ENCODE measurements at regions not wholly inside any gene's neighbourhood (a gene's known extent, or its start where the extent isn't known, plus 50 kb on each side); places are given as distances from the start of the nearest gene placed in this dataset.

DNA sequence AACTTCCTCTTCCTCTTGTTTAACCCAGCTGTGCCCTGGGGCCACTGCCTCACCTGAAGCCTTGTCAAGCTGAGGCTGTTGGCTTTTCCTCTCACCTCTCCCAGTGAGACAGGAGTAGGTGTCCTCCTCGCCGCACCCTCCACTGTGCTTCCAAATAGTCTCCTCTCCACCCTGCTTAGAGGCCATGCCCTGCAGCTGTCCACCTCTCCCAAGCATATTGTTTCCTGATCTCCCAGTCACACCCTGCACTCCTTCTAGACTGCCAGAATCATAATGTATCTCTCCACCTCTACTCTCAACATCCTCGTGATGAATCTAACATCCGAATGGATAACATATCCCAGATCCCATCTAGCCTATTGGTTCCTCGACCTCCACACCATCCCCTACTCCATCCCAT, 196.3 kb upstream of the GHITM start:
- H3K27ac Mint-ChIP-seq (ENCODE audit: low read depth): no peak overlapping the region
- ATAC-seq (replicated peaks; ENCODE audit: extremely low read depth, poor library complexity, severe bottlenecking) (no peak), DNase-seq (ENCODE audit: low spot score in 2 of 2) (no peak)
- H3K9me3 Mint-ChIP-seq: no peaks in the 10 kb centered on the region
- no peaks in the 10 kb centered on the region for H3K36me3 Mint-ChIP-seq (ENCODE audit: insufficient read depth)
- H3K4me1 Mint-ChIP-seq: no peaks in the 10 kb centered on the region
- H3K27me3 Mint-ChIP-seq: peaks cover 33% of the 10 kb centered on the region
- no peak overlapping the region for H3K4me3 Mint-ChIP-seq

DNA sequence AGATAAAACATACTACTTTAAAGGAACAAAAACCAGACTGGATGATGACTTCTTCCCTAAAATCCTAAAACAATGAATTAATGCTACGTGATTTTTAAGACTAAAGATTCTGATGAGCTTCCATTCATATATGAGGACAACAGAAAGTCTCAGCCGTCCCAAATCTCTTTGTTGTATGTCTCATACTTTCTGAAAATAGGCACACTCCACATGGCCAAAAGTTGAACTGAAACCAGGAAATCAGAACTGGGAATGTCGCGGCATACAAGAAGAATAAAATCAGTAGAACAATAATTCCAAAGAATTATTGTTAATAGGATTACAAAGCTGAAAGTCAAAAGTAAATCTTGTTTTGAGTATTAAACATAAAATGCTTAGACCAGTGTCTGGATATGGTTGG, 195.4 kb upstream of the GHITM start:
- Mint-ChIP-seq H3K27me3 (peaks cover 38% of the 10 kb centered on the region), H3K4me1 (no peaks in the 10 kb centered on the region), H3K4me3 (no peak overlapping the region), H3K9me3 (no peaks in the 10 kb centered on the region), H3K27ac (ENCODE audit: low read depth) (no peak overlapping the region), H3K36me3 (ENCODE audit: insufficient read depth) (no peaks in the 10 kb centered on the region)
- no peak for ATAC-seq (replicated peaks; ENCODE audit: extremely low read depth, poor library complexity, severe bottlenecking)
- no peak for DNase-seq (ENCODE audit: low spot score in 2 of 2)

DNA sequence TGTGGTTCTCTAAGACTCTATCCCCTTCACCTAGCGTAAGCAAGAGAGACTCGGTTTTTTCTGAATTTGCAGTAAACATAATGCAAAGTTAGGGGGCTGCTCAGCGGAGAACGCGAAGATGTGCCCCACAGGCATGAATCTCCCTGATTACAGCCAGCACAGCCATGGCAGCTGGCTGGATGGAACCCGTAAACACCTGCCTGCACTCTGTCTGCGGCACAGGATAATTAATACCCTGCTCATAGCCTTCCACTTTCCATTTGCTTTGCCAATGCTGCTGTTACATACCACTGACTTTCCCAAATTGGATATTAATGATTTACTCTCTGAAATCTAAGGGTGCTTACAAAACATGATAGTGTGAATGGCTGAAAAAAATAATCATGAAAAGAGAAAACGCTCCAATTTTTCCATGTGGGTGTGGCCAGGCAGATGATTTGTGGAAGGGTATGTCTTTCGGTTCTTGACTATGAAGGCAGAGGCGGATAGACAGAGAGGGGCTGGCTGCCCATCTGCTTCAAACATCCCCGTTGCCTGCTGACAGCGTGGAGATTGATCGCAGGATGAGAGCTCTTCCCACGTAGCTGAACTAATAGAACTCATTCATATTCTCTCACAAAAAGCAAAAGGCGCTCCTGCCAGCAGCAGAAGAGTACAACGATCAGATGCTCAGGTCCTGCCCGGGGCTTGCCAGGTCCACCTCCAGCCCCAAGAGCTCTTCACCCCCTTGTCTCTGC, 193.2 kb upstream of the GHITM start:
- Mint-ChIP-seq H3K27me3 (peaks cover 44% of the 10 kb centered on the region), H3K4me1 (no peaks in the 10 kb centered on the region), H3K4me3 (no peak overlapping the region), H3K36me3 (ENCODE audit: insufficient read depth) (no peaks in the 10 kb centered on the region), H3K9me3 (no peaks in the 10 kb centered on the region), H3K27ac (ENCODE audit: low read depth) (no peak overlapping the region)
- no peak for ATAC-seq (replicated peaks; ENCODE audit: extremely low read depth, poor library complexity, severe bottlenecking)
- no peak for DNase-seq (ENCODE audit: low spot score in 2 of 2)

DNA sequence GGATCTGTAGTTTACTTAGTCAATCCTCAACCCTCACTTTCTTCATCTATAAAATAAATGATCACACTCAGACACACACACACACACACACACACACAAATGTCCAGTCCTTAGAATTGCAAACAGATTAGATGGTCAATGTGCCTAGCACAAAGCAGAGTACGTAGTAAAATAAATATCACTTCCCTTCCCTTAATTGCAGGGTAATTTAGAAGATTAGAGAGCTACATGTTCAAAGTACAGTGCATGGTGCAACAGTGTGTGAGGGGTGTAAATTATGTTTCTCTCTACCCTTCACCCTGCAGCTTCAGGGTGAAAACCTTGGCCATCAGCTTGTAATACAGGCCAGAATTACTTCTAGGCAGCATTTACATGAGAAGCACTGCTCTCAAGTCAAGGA, 187.0 kb upstream of the GHITM start:
- Mint-ChIP-seq H3K4me1 (no peaks in the 10 kb centered on the region), H3K27ac (ENCODE audit: low read depth) (no peak overlapping the region)

DNA sequence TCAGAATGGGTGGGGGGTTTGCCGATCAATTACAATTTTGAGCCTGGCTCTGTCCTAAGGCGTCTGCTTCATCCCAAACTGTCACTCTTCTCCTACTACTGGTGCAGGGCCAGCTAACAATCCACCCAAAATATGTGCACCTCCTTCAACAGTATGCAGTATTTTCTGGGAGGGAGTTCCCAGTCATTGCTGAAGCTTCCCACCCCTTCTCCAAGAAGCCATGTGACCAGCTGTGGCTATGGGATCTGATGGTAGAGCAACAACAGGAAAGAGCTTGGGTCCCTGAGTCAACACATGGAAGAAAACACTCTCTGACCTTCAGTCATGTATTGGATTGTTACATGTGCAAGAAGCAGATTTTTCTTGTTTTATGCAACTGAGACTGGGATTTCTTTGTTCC, 185.7 kb upstream of the GHITM start:
- Mint-ChIP-seq H3K36me3 (ENCODE audit: insufficient read depth) (peaks cover 1% of the 10 kb centered on the region), H3K4me3 (no peak overlapping the region), H3K27me3 (peaks cover 40% of the 10 kb centered on the region), H3K4me1 (no peaks in the 10 kb centered on the region), H3K27ac (ENCODE audit: low read depth) (no peak overlapping the region), H3K9me3 (no peaks in the 10 kb centered on the region)
- DNase-seq (ENCODE audit: low spot score in 2 of 2) (no peak), ATAC-seq (replicated peaks; ENCODE audit: extremely low read depth, poor library complexity, severe bottlenecking) (no peak)

More for the DNA sequence above, 187.0 kb upstream of the GHITM start:
- DNase-seq (ENCODE audit: low spot score in 2 of 2) (no peak), ATAC-seq (replicated peaks; ENCODE audit: extremely low read depth, poor library complexity, severe bottlenecking) (no peak)
- Mint-ChIP-seq H3K4me3 (no peak overlapping the region), H3K9me3 (no peaks in the 10 kb centered on the region), H3K36me3 (ENCODE audit: insufficient read depth) (peaks cover 1% of the 10 kb centered on the region), H3K27me3 (peaks cover 48% of the 10 kb centered on the region)

DNA sequence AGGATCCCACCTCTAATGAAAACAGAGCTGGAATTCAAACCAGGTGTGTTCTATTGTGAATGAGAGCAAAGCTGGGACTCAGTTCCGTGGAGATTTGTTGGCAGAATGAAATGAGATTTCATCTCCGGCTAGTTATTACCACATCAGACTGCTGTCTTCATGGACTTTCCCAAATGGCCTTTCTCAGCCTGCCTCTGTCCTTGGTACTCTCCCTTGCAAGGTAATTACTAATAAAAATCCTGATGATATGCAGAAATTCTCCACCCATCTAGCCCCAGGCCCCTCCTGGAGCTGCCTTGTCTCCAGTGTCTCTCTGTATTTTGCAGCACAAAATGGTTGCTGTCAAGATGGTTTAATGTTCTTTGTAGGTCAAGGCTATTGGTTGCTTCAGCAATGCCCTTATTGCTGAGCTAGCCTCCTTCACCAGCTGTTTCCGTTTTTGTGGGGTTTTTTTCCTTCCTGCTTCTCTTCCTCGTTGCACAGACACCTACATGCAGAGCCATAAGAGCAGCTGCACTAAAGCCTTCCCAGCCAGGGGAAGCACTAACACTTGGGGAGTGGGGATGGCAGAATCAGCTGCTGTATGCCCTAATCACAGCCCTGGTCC, 185.0 kb upstream of the GHITM start:
- Mint-ChIP-seq H3K4me3 (no peak overlapping the region), H3K4me1 (no peaks in the 10 kb centered on the region)
- no peak for ATAC-seq (replicated peaks; ENCODE audit: extremely low read depth, poor library complexity, severe bottlenecking)

DNA sequence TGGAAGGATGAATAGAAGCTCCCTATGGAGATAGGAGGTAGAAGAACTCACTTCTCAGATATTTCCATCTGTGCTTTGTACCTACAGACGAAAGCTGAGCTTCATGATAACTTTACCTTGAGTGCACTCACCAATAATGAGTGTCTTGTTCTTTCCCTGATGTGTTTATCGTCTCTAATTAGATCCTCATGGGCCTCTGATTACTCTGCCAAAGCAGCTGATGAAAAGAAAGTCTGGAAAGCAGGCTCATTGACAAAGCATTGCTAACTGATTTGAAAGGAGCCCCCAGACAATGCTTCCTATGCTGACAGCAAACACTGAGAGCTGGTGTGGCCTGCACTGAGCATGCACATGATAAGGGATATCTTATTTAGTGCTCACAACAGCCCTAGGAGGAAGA, 183.9 kb upstream of the GHITM start:
- H3K4me1 Mint-ChIP-seq: no peaks in the 10 kb centered on the region
- H3K36me3 Mint-ChIP-seq (ENCODE audit: insufficient read depth): peaks cover 3% of the 10 kb centered on the region
- ATAC-seq (replicated peaks; ENCODE audit: extremely low read depth, poor library complexity, severe bottlenecking): no peak
- H3K27ac Mint-ChIP-seq (ENCODE audit: low read depth): no peak overlapping the region
- peaks cover 31% of the 10 kb centered on the region for H3K27me3 Mint-ChIP-seq
- H3K4me3 Mint-ChIP-seq: no peak overlapping the region
- no peak for DNase-seq (ENCODE audit: low spot score in 2 of 2)
- H3K9me3 Mint-ChIP-seq: no peaks in the 10 kb centered on the region

More for the DNA sequence above, 185.0 kb upstream of the GHITM start:
- no peak for DNase-seq (ENCODE audit: low spot score in 2 of 2)
- H3K36me3 Mint-ChIP-seq (ENCODE audit: insufficient read depth): peaks cover 1% of the 10 kb centered on the region
- H3K27ac Mint-ChIP-seq (ENCODE audit: low read depth): no peak overlapping the region
- H3K27me3 Mint-ChIP-seq: peaks cover 33% of the 10 kb centered on the region
- no peaks in the 10 kb centered on the region for H3K9me3 Mint-ChIP-seq

DNA sequence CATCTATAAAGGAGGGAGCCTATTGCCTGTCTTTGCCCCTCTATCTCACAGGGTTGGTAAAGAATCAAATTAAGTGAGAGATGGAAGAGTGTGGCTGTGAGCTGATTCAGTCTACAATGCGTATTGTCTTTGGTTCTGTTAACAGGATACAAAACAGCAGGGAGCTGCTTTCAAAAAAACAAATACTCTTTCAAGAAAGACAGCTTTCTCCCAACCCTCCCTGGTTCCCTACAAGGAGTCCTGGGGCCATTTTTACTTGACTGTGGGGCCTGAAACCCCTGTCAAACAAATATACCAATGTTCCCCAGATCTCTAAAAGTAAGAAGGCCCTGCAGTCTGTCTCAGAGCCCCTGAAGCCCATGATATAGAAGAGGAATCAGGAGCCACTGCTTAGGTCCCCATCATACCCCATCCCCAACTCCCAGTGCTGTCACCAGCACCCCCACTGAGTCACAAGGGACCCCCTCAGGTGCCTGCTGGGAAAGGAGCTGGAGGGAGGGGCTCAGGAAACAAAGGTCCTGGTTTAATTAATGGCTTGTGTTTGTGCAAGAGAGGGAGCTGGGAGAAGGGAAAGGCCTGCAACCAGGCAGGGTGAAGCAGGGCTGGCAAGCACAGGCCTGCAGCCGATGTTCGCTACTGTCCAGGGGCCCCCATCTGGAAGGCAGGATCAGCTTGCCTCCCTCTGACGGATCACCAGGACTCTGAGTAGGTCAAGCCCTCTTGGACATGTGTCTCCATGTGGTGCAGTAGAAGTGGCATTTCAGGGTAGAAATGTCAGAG, 182.0 kb upstream of the GHITM start:
- DNase-seq (ENCODE audit: low spot score in 2 of 2): no peak

DNA sequence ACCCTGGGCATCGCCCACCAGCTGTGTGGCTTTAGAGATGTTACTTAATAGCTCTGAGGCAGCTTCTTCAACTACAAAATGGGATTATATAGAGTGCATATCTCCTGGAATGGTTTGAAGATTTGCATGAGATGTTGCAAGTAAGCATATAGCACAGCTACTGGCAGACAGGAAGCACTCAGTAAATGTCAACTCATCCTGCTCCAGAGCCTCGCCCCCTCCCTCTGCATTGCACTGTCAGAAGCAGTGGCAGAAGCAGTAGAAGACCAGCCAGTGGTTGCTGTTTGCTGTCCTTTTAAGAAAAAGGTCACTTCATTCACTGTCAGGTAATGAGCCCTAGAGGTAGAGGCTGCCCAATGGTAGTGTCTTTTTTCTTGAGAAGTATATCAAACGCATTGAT, 180.0 kb upstream of the GHITM start:
- ATAC-seq (replicated peaks; ENCODE audit: extremely low read depth, poor library complexity, severe bottlenecking) (no peak), DNase-seq (ENCODE audit: low spot score in 2 of 2) (no peak)
- Mint-ChIP-seq H3K4me1 (no peaks in the 10 kb centered on the region), H3K27ac (ENCODE audit: low read depth) (no peak overlapping the region), H3K36me3 (ENCODE audit: insufficient read depth) (peaks cover 3% of the 10 kb centered on the region), H3K27me3 (peaks cover 9% of the 10 kb centered on the region), H3K9me3 (no peaks in the 10 kb centered on the region), H3K4me3 (no peak overlapping the region)

More for the DNA sequence above, 182.0 kb upstream of the GHITM start:
- Mint-ChIP-seq H3K4me3 (no peak overlapping the region), H3K27me3 (peaks cover 28% of the 10 kb centered on the region), H3K4me1 (no peaks in the 10 kb centered on the region), H3K36me3 (ENCODE audit: insufficient read depth) (peaks cover 3% of the 10 kb centered on the region), H3K27ac (ENCODE audit: low read depth) (no peak overlapping the region), H3K9me3 (no peaks in the 10 kb centered on the region)
- no peak for ATAC-seq (replicated peaks; ENCODE audit: extremely low read depth, poor library complexity, severe bottlenecking)

DNA sequence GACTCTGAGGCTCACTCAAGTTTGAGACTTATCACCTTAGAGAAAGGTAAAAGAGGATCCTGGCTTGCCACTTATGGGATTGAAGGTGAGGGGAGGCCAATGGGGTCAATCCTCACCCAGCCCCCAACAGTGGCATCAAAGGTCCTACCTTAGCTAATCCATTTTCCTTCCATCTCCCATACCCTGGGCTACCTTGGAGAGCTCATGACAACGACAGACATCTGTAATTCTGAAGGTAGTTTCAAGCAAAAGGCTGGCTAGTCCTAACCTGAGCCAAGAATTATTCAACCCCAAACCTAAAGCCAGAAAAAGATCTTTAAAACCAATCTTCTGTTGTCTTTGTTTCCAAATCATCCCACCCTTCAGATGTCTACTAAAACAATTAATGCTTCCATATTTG, 179.2 kb upstream of the GHITM start:
- ATAC-seq (replicated peaks; ENCODE audit: extremely low read depth, poor library complexity, severe bottlenecking) (no peak), DNase-seq (ENCODE audit: low spot score in 2 of 2) (no peak)
- Mint-ChIP-seq H3K9me3 (no peaks in the 10 kb centered on the region), H3K27ac (ENCODE audit: low read depth) (no peak overlapping the region), H3K4me3 (no peak overlapping the region), H3K27me3 (peaks cover under 1% of the 10 kb centered on the region), H3K36me3 (ENCODE audit: insufficient read depth) (peaks cover 1% of the 10 kb centered on the region), H3K4me1 (no peaks in the 10 kb centered on the region)

DNA sequence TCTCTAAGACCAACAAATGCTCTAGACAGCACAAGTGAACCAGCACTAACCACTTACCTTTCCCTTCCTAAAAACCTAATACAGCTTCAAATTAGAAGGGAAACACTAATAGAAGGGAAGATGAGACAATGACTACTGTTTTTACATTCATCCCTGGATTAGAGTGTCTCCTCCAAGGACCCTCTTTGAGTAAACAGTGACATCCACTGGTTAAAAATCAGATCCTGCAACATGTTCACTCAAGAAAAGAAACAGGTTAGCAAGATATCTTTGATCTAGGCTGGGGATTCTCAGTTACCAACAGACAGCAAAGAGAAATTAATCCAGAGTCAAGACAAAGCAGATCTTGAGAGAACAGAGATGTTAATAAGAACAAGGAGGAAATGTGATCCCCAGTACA, 177.7 kb upstream of the GHITM start:
- Mint-ChIP-seq H3K4me1 (no peaks in the 10 kb centered on the region), H3K27me3 (no peaks in the 10 kb centered on the region), H3K36me3 (ENCODE audit: insufficient read depth) (peaks cover 1% of the 10 kb centered on the region), H3K4me3 (no peak overlapping the region), H3K27ac (ENCODE audit: low read depth) (no peak overlapping the region), H3K9me3 (no peaks in the 10 kb centered on the region)
- DNase-seq (ENCODE audit: low spot score in 2 of 2) (no peak), ATAC-seq (replicated peaks; ENCODE audit: extremely low read depth, poor library complexity, severe bottlenecking) (no peak)

DNA sequence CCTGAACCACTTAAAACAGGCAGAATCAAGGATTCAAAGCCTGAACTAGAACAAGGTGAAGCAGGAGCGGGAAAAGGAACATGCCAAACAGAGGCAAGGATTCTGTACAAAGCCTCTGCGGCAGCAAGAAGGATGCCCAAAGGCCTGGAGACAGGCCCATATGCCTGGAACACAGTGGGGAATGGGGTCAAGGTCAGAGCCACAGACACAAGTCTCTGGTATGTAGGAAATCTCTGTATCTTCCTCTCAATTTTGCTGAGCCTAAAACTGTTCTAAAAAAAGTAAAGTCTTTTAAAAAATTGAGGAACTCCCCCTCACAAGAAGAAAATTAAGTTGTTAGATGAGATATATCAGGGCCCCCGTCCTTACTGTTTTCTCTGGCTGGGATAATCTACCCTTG, 175.9 kb upstream of the GHITM start:
- Mint-ChIP-seq H3K9me3 (no peaks in the 10 kb centered on the region), H3K27me3 (no peaks in the 10 kb centered on the region), H3K4me1 (no peaks in the 10 kb centered on the region), H3K36me3 (ENCODE audit: insufficient read depth) (peaks cover 1% of the 10 kb centered on the region), H3K4me3 (no peak overlapping the region), H3K27ac (ENCODE audit: low read depth) (no peak overlapping the region)
- ATAC-seq (replicated peaks; ENCODE audit: extremely low read depth, poor library complexity, severe bottlenecking) (no peak), DNase-seq (ENCODE audit: low spot score in 2 of 2) (no peak)

DNA sequence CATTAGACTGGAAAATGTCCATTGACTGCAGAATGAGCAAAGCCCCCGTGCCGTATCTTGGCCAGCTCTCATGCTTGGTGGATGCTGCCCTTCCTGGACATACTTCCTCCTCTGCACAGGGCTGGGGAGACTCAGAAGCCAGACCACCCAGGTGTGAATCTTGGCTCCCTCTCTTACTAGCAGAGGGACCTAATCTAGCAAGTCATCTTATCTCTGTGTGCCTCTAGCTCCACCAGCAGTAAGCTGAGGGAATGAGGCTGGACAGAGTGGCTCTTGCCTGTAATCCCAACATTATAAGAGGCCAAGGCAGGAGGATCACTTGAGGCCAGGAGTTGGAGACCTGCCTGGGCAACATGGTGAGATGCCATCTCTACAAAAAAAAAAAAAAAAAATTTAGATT, 173.8 kb upstream of the GHITM start:
- Mint-ChIP-seq H3K4me1 (no peaks in the 10 kb centered on the region), H3K36me3 (ENCODE audit: insufficient read depth) (no peaks in the 10 kb centered on the region), H3K27me3 (no peaks in the 10 kb centered on the region), H3K27ac (ENCODE audit: low read depth) (no peak overlapping the region), H3K9me3 (no peaks in the 10 kb centered on the region), H3K4me3 (no peak overlapping the region)
- DNase-seq (ENCODE audit: low spot score in 2 of 2) (no peak), ATAC-seq (replicated peaks; ENCODE audit: extremely low read depth, poor library complexity, severe bottlenecking) (no peak)
